ENCODE measurements at regions not wholly inside any gene's neighbourhood (a gene's known extent, or its start where the extent isn't known, plus 50 kb on each side); places are given as distances from the start of the nearest gene placed in this dataset.

GRCh38 chr1:39089931-39090521, 63.9 kb downstream of the NDUFS5 start:
- TF ChIP-seq SUZ12 (IDR thresholded peaks at IDR 0.05) (no peak), FOXK2 (IDR thresholded peaks at IDR 0.05) (no peak), L3MBTL2 (conservative IDR thresholded peaks at IDR 0.05) (no peak), PKNOX1 (IDR thresholded peaks at IDR 0.05) (no peak), SP1 (IDR thresholded peaks at IDR 0.05) (no peak), FOXM1 (IDR thresholded peaks at IDR 0.05; ENCODE audit: borderline replicate concordance) (no peak), ZNF384 (IDR thresholded peaks at IDR 0.05) (no peak), ELF4 (IDR thresholded peaks at IDR 0.05) (no peak), FOXA1 (IDR thresholded peaks at IDR 0.05) (no peak), LEF1 (IDR thresholded peaks at IDR 0.05; ENCODE audit: borderline replicate concordance) (no peak), TARDBP (IDR thresholded peaks at IDR 0.05) (no peak), CTBP1 (IDR thresholded peaks at IDR 0.05; ENCODE audit: borderline replicate concordance) (no peak), NFRKB (IDR thresholded peaks at IDR 0.05) (no peak), BHLHE40 (IDR thresholded peaks at IDR 0.05; ENCODE audit: borderline replicate concordance) (no peak), ARNT (IDR thresholded peaks at IDR 0.05) (no peak), HDGF (IDR thresholded peaks at IDR 0.05; ENCODE audit: borderline replicate concordance) (no peak)
- DNase-seq (ENCODE audit: extremely low spot score), result no peak
- CTCF ChIA-PET, result interaction anchor here (2.0 kb wide), 1 partner anchor 8 kb away, joined by 9 read pairs; no protein-coding TSS in a partner anchor
- POLR2A ChIA-PET, result interaction anchor here (1.7 kb wide), 1 partner anchor 64 kb away, joined by 10 read pairs; the partner anchor contains the start of gene NDUFS5

- no peak for TF ChIP-seq LEF1 (IDR thresholded peaks at IDR 0.05; ENCODE audit: borderline replicate concordance)
- no peak for TF ChIP-seq SP1 (IDR thresholded peaks at IDR 0.05)
- TF ChIP-seq FOXK2 (IDR thresholded peaks at IDR 0.05), result no peak
- no peak for TF ChIP-seq HDGF (IDR thresholded peaks at IDR 0.05; ENCODE audit: borderline replicate concordance)
- TF ChIP-seq ELF4 (IDR thresholded peaks at IDR 0.05), result no peak
- no peak for TF ChIP-seq FOXA1 (IDR thresholded peaks at IDR 0.05)
- no peak for TF ChIP-seq TARDBP (IDR thresholded peaks at IDR 0.05)
- TF ChIP-seq ARNT (IDR thresholded peaks at IDR 0.05), result no peak
- no peak for TF ChIP-seq ZNF384 (IDR thresholded peaks at IDR 0.05)
- no peak for TF ChIP-seq FOXM1 (IDR thresholded peaks at IDR 0.05; ENCODE audit: borderline replicate concordance)
- DNase-seq (ENCODE audit: extremely low spot score), result no peak
- ChIA-PET POLR2A (interaction anchor here (1.7 kb wide), 2 partner anchors 65 kb away, joined by 10 to 11 read pairs; partner anchors contain the start of gene NDUFS5), CTCF (interaction anchor here (1.1 to 2.0 kb wide), 4 partner anchors 8 to 175 kb away, joined by 3 to 10 read pairs (median 6); no protein-coding TSS in a partner anchor)
Observed at GRCh38 chr1:39090757-39091380, 64.7 kb downstream of the NDUFS5 start.

GRCh38 chr1:39091845-39092645, 65.9 kb downstream of the NDUFS5 start:
- peak; percentile 46 for DNase-seq (ENCODE audit: extremely low spot score)
- no peak for TF ChIP-seq HDGF (IDR thresholded peaks at IDR 0.05; ENCODE audit: borderline replicate concordance)
- no peak for TF ChIP-seq LEF1 (IDR thresholded peaks at IDR 0.05; ENCODE audit: borderline replicate concordance)
- TF ChIP-seq CTBP1 (IDR thresholded peaks at IDR 0.05; ENCODE audit: borderline replicate concordance), result no peak
- ChIA-PET POLR2A (interaction anchor here (1.7 kb wide), 1 partner anchor 66 kb away, joined by 11 read pairs; the partner anchor contains the start of gene NDUFS5), CTCF (interaction anchor here (0.5 to 1.7 kb wide), 10 partner anchors 9 to 471 kb away, joined by 3 to 10 read pairs (median 3); no protein-coding TSS in a partner anchor)

- CTCF ChIA-PET, result interaction anchor here (0.6 to 0.7 kb wide), 2 partner anchors 520 to 595 kb away, joined by 3 read pairs; no protein-coding TSS in a partner anchor
Observed at GRCh38 chr1:39094685-39095084, 68.5 kb downstream of the NDUFS5 start.

More at GRCh38 chr1:39094685-39095084, 68.5 kb downstream of the NDUFS5 start:
- TF ChIP-seq FOXM1 (IDR thresholded peaks at IDR 0.05; ENCODE audit: borderline replicate concordance), result no peak
- TF ChIP-seq FOXK2 (IDR thresholded peaks at IDR 0.05), result no peak
- TF ChIP-seq NFRKB (IDR thresholded peaks at IDR 0.05), result no peak
- no peak for TF ChIP-seq SUZ12 (IDR thresholded peaks at IDR 0.05)
- TF ChIP-seq LEF1 (IDR thresholded peaks at IDR 0.05; ENCODE audit: borderline replicate concordance), result no peak
- TF ChIP-seq L3MBTL2 (conservative IDR thresholded peaks at IDR 0.05), result no peak
- TF ChIP-seq PKNOX1 (IDR thresholded peaks at IDR 0.05), result no peak
- TF ChIP-seq TARDBP (IDR thresholded peaks at IDR 0.05), result no peak
- no peak for TF ChIP-seq ZNF384 (IDR thresholded peaks at IDR 0.05)
- no peak for TF ChIP-seq ELF4 (IDR thresholded peaks at IDR 0.05)
- TF ChIP-seq CTBP1 (IDR thresholded peaks at IDR 0.05; ENCODE audit: borderline replicate concordance), result no peak
- no peak for TF ChIP-seq FOXA1 (IDR thresholded peaks at IDR 0.05)
- no peak for TF ChIP-seq HDGF (IDR thresholded peaks at IDR 0.05; ENCODE audit: borderline replicate concordance)
- no peak for TF ChIP-seq SP1 (IDR thresholded peaks at IDR 0.05)
- TF ChIP-seq BHLHE40 (IDR thresholded peaks at IDR 0.05; ENCODE audit: borderline replicate concordance), result no peak
- TF ChIP-seq ARNT (IDR thresholded peaks at IDR 0.05), result no peak
- no peak for DNase-seq (ENCODE audit: extremely low spot score)
- POLR2A ChIA-PET, result no interaction called here
